NOMO-1 treated with DMSO at 0.1 percent for 48 hours (cell line): ENCODE measurements at regions not wholly inside any gene's neighbourhood (a gene's known extent, or its start where the extent isn't known, plus 50 kb on each side); places are given as distances from the start of the nearest gene placed in this dataset.
"Not testable (repeated sequence)": the region's sequence is repeated elsewhere in the genome, so short reads cannot be mapped to it uniquely, and the experiment has no call there.

Experiments used
- DNase-seq: peaks from one replicate; lab custom pipeline; 2025; ENCODE audit not compliant: unreplicated experiment; lab: John Stamatoyannopoulos, UW

GRCh38 chr7:118404211-118404610, 179.7 kb downstream of the ANKRD7 start:
- DNase-seq: no peak

- no peak for DNase-seq
Observed at GRCh38 chr7:118418433-118418832, 193.9 kb downstream of the ANKRD7 start.

GRCh38 chr7:118420888-118421287, 196.4 kb downstream of the ANKRD7 start:
- no peak for DNase-seq

GRCh38 chr7:118429141-118429540, 204.6 kb downstream of the ANKRD7 start:
- no peak for DNase-seq

- DNase-seq: no peak
Observed at GRCh38 chr7:118436663-118437062, 212.2 kb downstream of the ANKRD7 start.

- not testable (repeated sequence) for DNase-seq
Observed at GRCh38 chr7:118449030-118449429, 224.5 kb downstream of the ANKRD7 start.

GRCh38 chr7:118449797-118450567, 225.5 kb downstream of the ANKRD7 start:
- DNase-seq: no peak

GRCh38 chr7:118452128-118452527, 227.6 kb downstream of the ANKRD7 start:
- no peak for DNase-seq

GRCh38 chr7:118467381-118467780, 242.9 kb downstream of the ANKRD7 start:
- DNase-seq: no peak

- DNase-seq: no peak
Observed at GRCh38 chr7:118472581-118472980, 248.1 kb downstream of the ANKRD7 start.

- no peak for DNase-seq
Observed at GRCh38 chr7:118473271-118473670, 248.8 kb downstream of the ANKRD7 start.

GRCh38 chr7:118476036-118476435, 251.5 kb downstream of the ANKRD7 start:
- no peak for DNase-seq

GRCh38 chr7:118477036-118477435, 252.5 kb downstream of the ANKRD7 start:
- no peak for DNase-seq

GRCh38 chr7:118478236-118478635, 253.7 kb downstream of the ANKRD7 start:
- DNase-seq: no peak

GRCh38 chr7:118478931-118479330, 254.4 kb downstream of the ANKRD7 start:
- no peak for DNase-seq

- no peak for DNase-seq
Observed at GRCh38 chr7:118492466-118492865, 268.0 kb downstream of the ANKRD7 start.

GRCh38 chr7:118496138-118496644, 271.7 kb downstream of the ANKRD7 start:
- DNase-seq: no peak

- DNase-seq: peak; percentile 18
Observed at GRCh38 chr7:118502235-118502634, 277.7 kb downstream of the ANKRD7 start.

GRCh38 chr7:118511146-118511545, 286.6 kb downstream of the ANKRD7 start:
- DNase-seq: no peak

GRCh38 chr7:118517275-118517674, 292.8 kb downstream of the ANKRD7 start:
- no peak for DNase-seq

- no peak for DNase-seq
Observed at GRCh38 chr7:118525020-118525419, 300.5 kb downstream of the ANKRD7 start.

GRCh38 chr7:118531566-118531965, 307.1 kb downstream of the ANKRD7 start:
- no peak for DNase-seq

- no peak for DNase-seq
Observed at GRCh38 chr7:118559207-118559606, 334.7 kb downstream of the ANKRD7 start.
